ENCODE measurements at regions not wholly inside any gene's neighbourhood (a gene's known extent, or its start where the extent isn't known, plus 50 kb on each side); places are given as distances from the start of the nearest gene placed in this dataset.

DNA sequence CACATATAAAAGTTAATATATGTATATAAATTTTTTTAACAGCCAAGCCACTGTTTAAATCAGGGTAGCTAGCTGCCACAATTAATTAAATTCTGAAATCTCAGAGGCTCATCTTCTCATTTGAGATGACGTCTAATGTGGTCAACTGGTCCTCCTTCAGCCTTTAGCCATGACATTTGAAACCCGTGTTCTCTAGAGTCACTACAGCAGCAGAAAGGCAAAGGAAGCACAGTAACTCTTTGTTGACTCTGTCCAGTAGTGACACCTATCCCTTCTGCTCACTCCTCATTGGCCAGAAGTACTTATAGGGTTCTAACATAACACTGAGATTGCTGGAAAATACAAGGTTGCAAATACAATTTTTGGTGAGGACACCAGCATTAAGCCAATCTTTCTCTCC lies 555.5 kb downstream of the ETV1 start:
- intact Hi-C loops (cut with DNase I) = no loop called here
- TF ChIP-seq, protein P1, sequence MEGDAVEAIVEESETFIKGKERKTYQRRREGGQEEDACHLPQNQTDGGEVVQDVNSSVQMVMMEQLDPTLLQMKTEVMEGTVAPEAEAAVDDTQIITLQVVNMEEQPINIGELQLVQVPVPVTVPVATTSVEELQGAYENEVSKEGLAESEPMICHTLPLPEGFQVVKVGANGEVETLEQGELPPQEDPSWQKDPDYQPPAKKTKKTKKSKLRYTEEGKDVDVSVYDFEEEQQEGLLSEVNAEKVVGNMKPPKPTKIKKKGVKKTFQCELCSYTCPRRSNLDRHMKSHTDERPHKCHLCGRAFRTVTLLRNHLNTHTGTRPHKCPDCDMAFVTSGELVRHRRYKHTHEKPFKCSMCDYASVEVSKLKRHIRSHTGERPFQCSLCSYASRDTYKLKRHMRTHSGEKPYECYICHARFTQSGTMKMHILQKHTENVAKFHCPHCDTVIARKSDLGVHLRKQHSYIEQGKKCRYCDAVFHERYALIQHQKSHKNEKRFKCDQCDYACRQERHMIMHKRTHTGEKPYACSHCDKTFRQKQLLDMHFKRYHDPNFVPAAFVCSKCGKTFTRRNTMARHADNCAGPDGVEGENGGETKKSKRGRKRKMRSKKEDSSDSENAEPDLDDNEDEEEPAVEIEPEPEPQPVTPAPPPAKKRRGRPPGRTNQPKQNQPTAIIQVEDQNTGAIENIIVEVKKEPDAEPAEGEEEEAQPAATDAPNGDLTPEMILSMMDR (IDR thresholded peaks at IDR 0.05; ENCODE audit: borderline replicate concordance, extremely low read depth, insufficient read depth) = no peak
- Histone ChIP-seq H3K9ac (ENCODE audit: low read length in 3 of 3) (no peak overlapping the region), H3K27ac (ENCODE audit: low read depth in 2 of 2, low read length in 2 of 2) (no peak overlapping the region), H3K36me3 (ENCODE audit: control insufficient read depth in 2 of 3, insufficient read depth in 3 of 3, low read length in 3 of 3) (no peaks in the 10 kb centered on the region), H3K4me3 (ENCODE audit: low read length in 3 of 3) (no peak overlapping the region), H3K4me1 (ENCODE audit: control insufficient read depth in 2 of 3, insufficient read depth in 2 of 3, low read depth in 1 of 3, low read length in 3 of 3) (no peaks in the 10 kb centered on the region), H3K27me3 (ENCODE audit: control insufficient read depth, insufficient read depth, low read length) (no peaks in the 10 kb centered on the region), H3K9me3 (ENCODE audit: control insufficient read depth in 2 of 3, insufficient read depth in 1 of 3, low read length in 3 of 3) (no peaks in the 10 kb centered on the region)
- DNase-seq (no peak), FAIRE-seq (no peak)

DNA sequence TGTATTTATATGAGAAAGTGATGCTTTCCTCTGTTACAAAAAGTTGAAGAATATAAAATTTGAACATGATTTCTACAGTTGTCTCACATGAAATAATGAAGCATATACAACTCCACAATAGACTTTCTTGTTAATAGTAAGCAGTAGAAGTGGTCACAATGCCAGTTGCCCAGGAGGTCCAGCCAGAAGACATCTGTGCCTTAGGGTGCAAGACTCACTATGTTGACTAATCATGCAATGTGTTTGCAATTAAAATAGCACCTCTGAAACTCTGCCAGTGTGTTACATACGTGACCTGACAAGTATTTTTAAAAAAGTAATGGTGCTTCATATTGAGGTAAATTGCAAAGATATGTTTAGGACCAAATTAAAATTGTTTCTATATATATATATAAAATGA lies 547.2 kb downstream of the ETV1 start:
- Histone ChIP-seq H3K9ac (ENCODE audit: low read length in 3 of 3) (no peak overlapping the region), H3K4me3 (ENCODE audit: low read length in 3 of 3) (no peak overlapping the region), H3K4me1 (ENCODE audit: control insufficient read depth in 2 of 3, insufficient read depth in 2 of 3, low read depth in 1 of 3, low read length in 3 of 3) (no peaks in the 10 kb centered on the region), H3K9me3 (ENCODE audit: control insufficient read depth in 2 of 3, insufficient read depth in 1 of 3, low read length in 3 of 3) (no peaks in the 10 kb centered on the region), H3K36me3 (ENCODE audit: control insufficient read depth in 2 of 3, insufficient read depth in 3 of 3, low read length in 3 of 3) (no peaks in the 10 kb centered on the region), H3K27ac (ENCODE audit: low read depth in 2 of 2, low read length in 2 of 2) (no peak overlapping the region), H3K27me3 (ENCODE audit: control insufficient read depth, insufficient read depth, low read length) (no peaks in the 10 kb centered on the region)
- intact Hi-C loops (cut with DNase I) = no loop called here
- no peak for FAIRE-seq
- no peak for DNase-seq
- TF ChIP-seq, protein P1 (IDR thresholded peaks at IDR 0.05; ENCODE audit: borderline replicate concordance, extremely low read depth, insufficient read depth) = no peak

DNA sequence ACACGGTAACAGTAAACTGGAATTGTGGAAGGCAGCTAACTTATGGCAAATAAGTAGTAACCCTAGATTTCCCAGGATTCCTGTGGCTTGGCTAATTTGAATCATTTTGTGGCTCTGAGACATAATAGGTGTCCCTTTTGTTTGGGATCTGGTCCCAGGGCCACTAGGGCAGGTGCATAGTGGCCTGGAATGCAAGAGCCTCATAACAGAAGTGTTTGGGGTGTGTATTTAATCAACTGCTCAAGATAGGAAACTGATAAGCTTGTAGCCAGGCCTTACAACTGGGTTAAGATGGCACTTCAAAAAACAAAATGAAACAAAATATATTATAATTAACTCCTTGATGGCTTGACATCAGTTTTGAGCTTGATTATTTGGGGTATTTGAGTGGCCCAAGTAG lies 541.8 kb downstream of the ETV1 start:
- intact Hi-C loops (cut with DNase I) = no loop called here
- H3K27ac ChIP-seq (ENCODE audit: low read depth in 2 of 2, low read length in 2 of 2) = no peak overlapping the region
- no peak overlapping the region for H3K4me3 ChIP-seq (ENCODE audit: low read length in 3 of 3)

DNA sequence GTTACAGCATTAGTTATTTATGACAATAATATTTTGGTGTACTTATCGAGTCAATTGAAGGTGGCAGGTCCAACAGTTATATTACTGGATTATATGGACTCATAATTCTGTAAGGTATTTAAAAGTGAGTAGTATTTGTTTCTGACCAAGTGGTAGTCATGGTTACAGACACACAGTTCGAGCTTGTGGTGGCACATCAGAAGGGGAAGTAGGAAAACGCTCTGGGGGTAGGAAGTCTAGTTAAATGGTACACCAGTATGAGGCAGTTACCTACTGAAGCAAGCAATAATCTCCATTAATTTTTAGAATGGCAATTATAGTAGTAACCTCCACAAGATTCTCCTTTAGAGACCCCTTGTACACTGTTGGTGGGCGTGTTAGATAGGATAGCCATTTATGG lies 541.2 kb downstream of the ETV1 start:
- H3K27me3 ChIP-seq (ENCODE audit: control insufficient read depth, insufficient read depth, low read length) = no peaks in the 10 kb centered on the region
- no peaks in the 10 kb centered on the region for H3K4me1 ChIP-seq (ENCODE audit: control insufficient read depth in 2 of 3, insufficient read depth in 2 of 3, low read depth in 1 of 3, low read length in 3 of 3)
- no peak overlapping the region for H3K9ac ChIP-seq (ENCODE audit: low read length in 3 of 3)
- H3K36me3 ChIP-seq (ENCODE audit: control insufficient read depth in 2 of 3, insufficient read depth in 3 of 3, low read length in 3 of 3) = no peaks in the 10 kb centered on the region
- intact Hi-C loops (cut with DNase I) = no loop called here
- no peaks in the 10 kb centered on the region for H3K9me3 ChIP-seq (ENCODE audit: control insufficient read depth in 2 of 3, insufficient read depth in 1 of 3, low read length in 3 of 3)
- no peak for DNase-seq
- no peak overlapping the region for H3K4me3 ChIP-seq (ENCODE audit: low read length in 3 of 3)
- no peak for FAIRE-seq
- H3K27ac ChIP-seq (ENCODE audit: low read depth in 2 of 2, low read length in 2 of 2) = no peak overlapping the region
- TF ChIP-seq, protein P1 (IDR thresholded peaks at IDR 0.05; ENCODE audit: borderline replicate concordance, extremely low read depth, insufficient read depth) = no peak

More for the DNA sequence above, 541.8 kb downstream of the ETV1 start:
- Histone ChIP-seq H3K9ac (ENCODE audit: low read length in 3 of 3) (no peak overlapping the region), H3K36me3 (ENCODE audit: control insufficient read depth in 2 of 3, insufficient read depth in 3 of 3, low read length in 3 of 3) (no peaks in the 10 kb centered on the region), H3K27me3 (ENCODE audit: control insufficient read depth, insufficient read depth, low read length) (no peaks in the 10 kb centered on the region), H3K9me3 (ENCODE audit: control insufficient read depth in 2 of 3, insufficient read depth in 1 of 3, low read length in 3 of 3) (no peaks in the 10 kb centered on the region), H3K4me1 (ENCODE audit: control insufficient read depth in 2 of 3, insufficient read depth in 2 of 3, low read depth in 1 of 3, low read length in 3 of 3) (no peaks in the 10 kb centered on the region)
- no peak for FAIRE-seq
- TF ChIP-seq, protein P1 (IDR thresholded peaks at IDR 0.05; ENCODE audit: borderline replicate concordance, extremely low read depth, insufficient read depth) = no peak
- no peak for DNase-seq
